ENCODE measurements at regions not wholly inside any gene's neighbourhood (a gene's known extent, or its start where the extent isn't known, plus 50 kb on each side); places are given as distances from the start of the nearest gene placed in this dataset.

DNA sequence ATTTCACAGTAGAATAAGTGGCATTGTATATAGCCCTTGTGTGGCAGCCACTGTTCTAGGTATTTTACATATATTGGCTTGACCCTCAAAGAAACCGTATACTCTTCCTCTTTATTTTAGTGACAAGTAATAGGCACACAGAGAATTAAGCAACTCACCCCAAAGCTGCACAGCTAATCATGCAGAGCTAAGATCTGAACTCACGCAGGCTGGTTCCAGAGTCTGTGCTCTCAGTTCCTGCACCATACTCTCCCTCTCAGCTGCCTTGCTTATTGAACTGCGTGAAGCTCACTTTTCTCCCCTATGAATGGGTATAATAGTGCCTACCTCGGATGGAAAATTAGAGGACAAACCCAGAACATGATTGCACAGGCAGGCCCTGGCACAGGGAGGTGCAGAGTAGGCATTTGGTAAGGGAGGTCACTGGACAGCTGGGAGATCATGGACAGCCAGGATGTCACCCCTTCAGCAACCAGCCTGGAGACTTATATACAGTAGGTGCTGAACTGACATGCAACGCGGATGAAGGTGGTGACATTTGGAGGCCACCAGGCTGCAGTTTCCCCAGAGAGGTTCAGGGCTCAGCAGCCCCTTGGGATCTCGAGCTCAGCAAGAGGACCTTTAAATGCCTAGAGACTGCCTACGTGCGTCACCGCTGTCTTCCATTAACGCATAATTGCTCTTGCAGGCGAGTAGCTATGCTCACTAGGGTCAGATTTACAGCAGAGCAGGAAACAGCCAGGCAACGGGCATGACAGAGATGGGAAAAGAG is 78.4 kb upstream of the TP53I11 start:
- H2BK12ac ChIP-seq (ENCODE audit: low read length in 2 of 2): no peak overlapping the region
- H3K4ac ChIP-seq (ENCODE audit: low read depth in 1 of 2, low read length in 2 of 2): no peak overlapping the region
- H2BK120ac ChIP-seq (ENCODE audit: low read depth, low read length): no peak overlapping the region
- H3K9me3 ChIP-seq (ENCODE audit: control insufficient read depth, low read length): peaks cover 4% of the 10 kb centered on the region
- H2AK5ac ChIP-seq (ENCODE audit: low read length, severe bottlenecking): no peak overlapping the region
- H3K14ac ChIP-seq (ENCODE audit: low read length in 2 of 2): no peak overlapping the region
- H2BK15ac ChIP-seq (ENCODE audit: low read depth, poor library complexity, severe bottlenecking): no peak overlapping the region
- no peak overlapping the region for H2AFZ ChIP-seq (ENCODE audit: low read depth, low read length)
- H4K8ac ChIP-seq (ENCODE audit: low read length): no peak overlapping the region
- H3K27me3 ChIP-seq (ENCODE audit: control insufficient read depth in 1 of 2, insufficient read depth in 1 of 2, low read length in 2 of 2): peaks cover 61 to 71% of the 10 kb centered on the region in 2 experiments
- H3K18ac ChIP-seq (ENCODE audit: low read depth in 1 of 2, low read length in 2 of 2): no peak overlapping the region
- H3K4me2 ChIP-seq (ENCODE audit: low read length, poor library complexity, severe bottlenecking): no peak overlapping the region
- no peak for DNase-seq
- H3K9ac ChIP-seq (ENCODE audit: low read length): no peak overlapping the region
- no peaks in the 10 kb centered on the region for H3K36me3 ChIP-seq (ENCODE audit: control insufficient read depth in 1 of 2, insufficient read depth in 2 of 2, low read depth in 1 of 2, low read length in 2 of 2)
- H3K79me1 ChIP-seq (replicated peaks; ENCODE audit: low read length, poor library complexity, severe bottlenecking): no peaks in the 10 kb centered on the region
- H3K27ac ChIP-seq (ENCODE audit: low read length, poor library complexity, severe bottlenecking): no peak overlapping the region
- H3K4me1 ChIP-seq (ENCODE audit: control insufficient read depth, insufficient read depth, low read depth, low read length): no peaks in the 10 kb centered on the region
- no peak overlapping the region for H3K23ac ChIP-seq (ENCODE audit: low read length in 2 of 2)
- no peak overlapping the region for H4K91ac ChIP-seq (ENCODE audit: low read length)
- 84% methylated on average over 13 of the region's 13 CpGs for WGBS
- no peak overlapping the region for H2BK5ac ChIP-seq (ENCODE audit: low read depth, low read length, poor library complexity, severe bottlenecking)
- no peak overlapping the region for H3K4me3 ChIP-seq (ENCODE audit: insufficient read depth in 1 of 2, low read depth in 1 of 2, low read length in 2 of 2)

DNA sequence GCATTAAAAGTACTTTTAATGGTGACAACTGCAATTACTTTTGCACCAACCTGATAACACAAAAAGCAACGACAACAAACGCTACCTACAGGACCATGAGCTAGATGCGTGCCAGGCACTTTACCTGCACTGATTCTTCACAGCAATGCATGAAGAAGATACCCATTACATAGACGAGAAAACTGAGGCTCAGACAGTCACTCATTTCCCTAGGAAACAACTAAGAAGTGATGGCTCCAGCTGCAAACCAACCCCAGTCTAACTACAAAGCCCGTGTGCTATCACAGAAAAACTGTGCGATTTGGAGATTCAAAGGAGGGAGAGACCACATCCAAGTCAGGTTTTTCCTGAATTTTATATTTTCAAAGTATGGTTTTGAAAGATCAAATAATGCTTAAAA is 80.1 kb upstream of the TP53I11 start:
- no peak overlapping the region for H3K27ac ChIP-seq (ENCODE audit: low read length, poor library complexity, severe bottlenecking)
- no peak for DNase-seq
- H3K4me1 ChIP-seq (ENCODE audit: control insufficient read depth, insufficient read depth, low read depth, low read length): no peaks in the 10 kb centered on the region
- H2BK120ac ChIP-seq (ENCODE audit: low read depth, low read length): no peak overlapping the region
- H3K4ac ChIP-seq (ENCODE audit: low read depth in 1 of 2, low read length in 2 of 2): no peak overlapping the region
- no peak overlapping the region for H2AK5ac ChIP-seq (ENCODE audit: low read length, severe bottlenecking)
- no peak overlapping the region for H3K4me2 ChIP-seq (ENCODE audit: low read length, poor library complexity, severe bottlenecking)
- H3K14ac ChIP-seq (ENCODE audit: low read length in 2 of 2): no peak overlapping the region
- no peak overlapping the region for H3K4me3 ChIP-seq (ENCODE audit: insufficient read depth in 1 of 2, low read depth in 1 of 2, low read length in 2 of 2)
- H2BK5ac ChIP-seq (ENCODE audit: low read depth, low read length, poor library complexity, severe bottlenecking): no peak overlapping the region
- H2BK15ac ChIP-seq (ENCODE audit: low read depth, poor library complexity, severe bottlenecking): no peak overlapping the region
- H3K9me3 ChIP-seq (ENCODE audit: control insufficient read depth, low read length): peaks cover 8% of the 10 kb centered on the region
- no peaks in the 10 kb centered on the region for H3K36me3 ChIP-seq (ENCODE audit: control insufficient read depth in 1 of 2, insufficient read depth in 2 of 2, low read depth in 1 of 2, low read length in 2 of 2)
- H3K23ac ChIP-seq (ENCODE audit: low read length in 2 of 2): no peak overlapping the region
- H2AFZ ChIP-seq (ENCODE audit: low read depth, low read length): no peak overlapping the region
- H3K9ac ChIP-seq (ENCODE audit: low read length): no peak overlapping the region
- H4K91ac ChIP-seq (ENCODE audit: low read length): no peak overlapping the region
- H2BK12ac ChIP-seq (ENCODE audit: low read length in 2 of 2): no peak overlapping the region
- WGBS: 79% methylated on average over 4 of the region's 6 CpGs
- H4K8ac ChIP-seq (ENCODE audit: low read length): no peak overlapping the region
- peaks cover 69 to 74% of the 10 kb centered on the region in 2 experiments for H3K27me3 ChIP-seq (ENCODE audit: control insufficient read depth in 1 of 2, insufficient read depth in 1 of 2, low read length in 2 of 2)
- no peaks in the 10 kb centered on the region for H3K79me1 ChIP-seq (replicated peaks; ENCODE audit: low read length, poor library complexity, severe bottlenecking)
- no peak overlapping the region for H3K18ac ChIP-seq (ENCODE audit: low read depth in 1 of 2, low read length in 2 of 2)

DNA sequence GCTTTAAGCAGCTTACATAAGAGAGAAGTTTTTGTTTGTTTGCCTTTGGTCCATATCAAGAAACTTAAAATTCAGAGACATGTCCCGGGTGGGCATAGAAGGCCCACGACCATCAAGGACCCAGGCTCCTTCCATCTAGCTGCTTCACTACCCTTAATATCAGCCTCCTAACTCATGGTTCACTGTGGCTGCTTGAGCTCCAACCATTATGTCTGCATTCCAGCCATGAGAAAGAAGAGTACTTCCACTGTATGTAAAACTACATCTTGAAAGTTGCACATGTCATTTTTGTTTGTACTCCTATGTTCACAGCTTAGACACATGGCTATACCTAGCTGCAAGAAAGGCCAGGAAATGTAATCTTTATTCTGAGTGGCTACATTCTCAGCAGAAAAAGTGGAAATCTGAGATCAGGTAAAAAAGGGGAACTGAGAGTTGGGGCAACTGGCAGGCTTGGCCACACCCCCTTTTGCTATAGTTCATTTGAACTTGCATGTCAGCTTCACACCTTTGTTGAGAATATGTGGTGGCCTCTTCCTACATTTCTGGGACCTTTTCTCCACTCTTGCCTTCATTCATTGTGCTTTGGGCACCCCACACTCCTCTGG is 81.3 kb upstream of the TP53I11 start:
- no peak overlapping the region for H3K4me2 ChIP-seq (ENCODE audit: low read length, poor library complexity, severe bottlenecking)
- no peak overlapping the region for H2BK120ac ChIP-seq (ENCODE audit: low read depth, low read length)
- no peak overlapping the region for H3K9ac ChIP-seq (ENCODE audit: low read length)
- no peak overlapping the region for H3K23ac ChIP-seq (ENCODE audit: low read length in 2 of 2)
- H4K91ac ChIP-seq (ENCODE audit: low read length): no peak overlapping the region
- peaks cover 67 to 73% of the 10 kb centered on the region in 2 experiments for H3K27me3 ChIP-seq (ENCODE audit: control insufficient read depth in 1 of 2, insufficient read depth in 1 of 2, low read length in 2 of 2)
- H2AFZ ChIP-seq (ENCODE audit: low read depth, low read length): no peak overlapping the region
- H3K14ac ChIP-seq (ENCODE audit: low read length in 2 of 2): no peak overlapping the region
- no peak overlapping the region for H3K4me3 ChIP-seq (ENCODE audit: insufficient read depth in 1 of 2, low read depth in 1 of 2, low read length in 2 of 2)
- H3K36me3 ChIP-seq (ENCODE audit: control insufficient read depth in 1 of 2, insufficient read depth in 2 of 2, low read depth in 1 of 2, low read length in 2 of 2): no peaks in the 10 kb centered on the region
- H4K8ac ChIP-seq (ENCODE audit: low read length): no peak overlapping the region
- no peak overlapping the region for H3K18ac ChIP-seq (ENCODE audit: low read depth in 1 of 2, low read length in 2 of 2)
- H2BK5ac ChIP-seq (ENCODE audit: low read depth, low read length, poor library complexity, severe bottlenecking): no peak overlapping the region
- H3K9me3 ChIP-seq (ENCODE audit: control insufficient read depth, low read length): peaks cover 8% of the 10 kb centered on the region
- H3K79me1 ChIP-seq (replicated peaks; ENCODE audit: low read length, poor library complexity, severe bottlenecking): no peaks in the 10 kb centered on the region
- no peak for DNase-seq
- H2AK5ac ChIP-seq (ENCODE audit: low read length, severe bottlenecking): no peak overlapping the region
- no peak overlapping the region for H3K27ac ChIP-seq (ENCODE audit: low read length, poor library complexity, severe bottlenecking)
- no peak overlapping the region for H2BK12ac ChIP-seq (ENCODE audit: low read length in 2 of 2)
- no peaks in the 10 kb centered on the region for H3K4me1 ChIP-seq (ENCODE audit: control insufficient read depth, insufficient read depth, low read depth, low read length)
- no peak overlapping the region for H2BK15ac ChIP-seq (ENCODE audit: low read depth, poor library complexity, severe bottlenecking)
- WGBS: 94% methylated on average over 2 of the region's 2 CpGs
- no peak overlapping the region for H3K4ac ChIP-seq (ENCODE audit: low read depth in 1 of 2, low read length in 2 of 2)

DNA sequence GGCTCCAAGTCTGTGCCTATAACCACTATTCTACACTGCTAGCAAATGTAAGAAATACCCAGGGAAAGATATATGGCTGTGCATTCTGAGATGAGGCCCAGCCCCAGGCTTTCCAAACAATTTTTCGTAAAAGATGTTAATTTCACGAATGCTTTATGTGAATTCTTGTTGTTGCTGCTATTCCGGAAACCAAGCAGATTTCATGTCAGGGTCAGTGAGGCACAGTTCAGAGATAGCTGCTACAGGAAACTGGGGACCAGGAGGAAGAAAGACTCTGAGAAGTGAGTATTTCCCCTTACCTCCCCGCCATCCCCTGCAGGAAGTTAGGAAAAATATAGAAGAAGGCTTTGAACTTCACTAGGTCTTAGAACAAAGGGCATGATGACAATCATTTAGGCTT is 84.7 kb upstream of the TP53I11 start:
- Histone ChIP-seq H3K27me3 (ENCODE audit: control insufficient read depth in 1 of 2, insufficient read depth in 1 of 2, low read length in 2 of 2) (peaks cover 47 to 59% of the 10 kb centered on the region in 2 experiments), H3K9me3 (ENCODE audit: control insufficient read depth, low read length) (peaks cover 28% of the 10 kb centered on the region), H2BK15ac (ENCODE audit: low read depth, poor library complexity, severe bottlenecking) (no peak overlapping the region), H3K27ac (ENCODE audit: low read length, poor library complexity, severe bottlenecking) (no peak overlapping the region), H3K4me1 (ENCODE audit: control insufficient read depth, insufficient read depth, low read depth, low read length) (no peaks in the 10 kb centered on the region), H3K23ac (ENCODE audit: low read length in 2 of 2) (no peak overlapping the region), H3K9ac (ENCODE audit: low read length) (no peak overlapping the region), H3K79me1 (replicated peaks; ENCODE audit: low read length, poor library complexity, severe bottlenecking) (no peaks in the 10 kb centered on the region), H2AFZ (ENCODE audit: low read depth, low read length) (no peak overlapping the region), H3K4me3 (ENCODE audit: insufficient read depth in 1 of 2, low read depth in 1 of 2, low read length in 2 of 2) (no peak overlapping the region), H2BK120ac (ENCODE audit: low read depth, low read length) (no peak overlapping the region), H3K14ac (ENCODE audit: low read length in 2 of 2) (no peak overlapping the region), H2AK5ac (ENCODE audit: low read length, severe bottlenecking) (no peak overlapping the region), H3K4ac (ENCODE audit: low read depth in 1 of 2, low read length in 2 of 2) (no peak overlapping the region), H4K8ac (ENCODE audit: low read length) (no peak overlapping the region), H3K4me2 (ENCODE audit: low read length, poor library complexity, severe bottlenecking) (no peak overlapping the region), H2BK12ac (ENCODE audit: low read length in 2 of 2) (no peak overlapping the region), H2BK5ac (ENCODE audit: low read depth, low read length, poor library complexity, severe bottlenecking) (no peak overlapping the region), H4K91ac (ENCODE audit: low read length) (no peak overlapping the region), H3K36me3 (ENCODE audit: control insufficient read depth in 1 of 2, insufficient read depth in 2 of 2, low read depth in 1 of 2, low read length in 2 of 2) (no peaks in the 10 kb centered on the region), H3K18ac (ENCODE audit: low read depth in 1 of 2, low read length in 2 of 2) (no peak overlapping the region)
- 93% methylated on average over 3 of the region's 4 CpGs for WGBS
- DNase-seq: no peak

All from mesenchymal stem cell (in vitro differentiated cells and primary cell).